ENCODE measurements at regions not wholly inside any gene's neighbourhood (a gene's known extent, or its start where the extent isn't known, plus 50 kb on each side); places are given as distances from the start of the nearest gene placed in this dataset.

- TF ChIP-seq POLR2AphosphoS5 (IDR thresholded peaks at IDR 0.05; ENCODE audit: low read depth) (no peak), SPI1 (IDR thresholded peaks at IDR 0.05; ENCODE audit: borderline replicate concordance, low read depth) (no peak), GABPA (IDR thresholded peaks at IDR 0.05; ENCODE audit: low read depth) (no peak)
- TF ChIP-seq, protein P1, sequence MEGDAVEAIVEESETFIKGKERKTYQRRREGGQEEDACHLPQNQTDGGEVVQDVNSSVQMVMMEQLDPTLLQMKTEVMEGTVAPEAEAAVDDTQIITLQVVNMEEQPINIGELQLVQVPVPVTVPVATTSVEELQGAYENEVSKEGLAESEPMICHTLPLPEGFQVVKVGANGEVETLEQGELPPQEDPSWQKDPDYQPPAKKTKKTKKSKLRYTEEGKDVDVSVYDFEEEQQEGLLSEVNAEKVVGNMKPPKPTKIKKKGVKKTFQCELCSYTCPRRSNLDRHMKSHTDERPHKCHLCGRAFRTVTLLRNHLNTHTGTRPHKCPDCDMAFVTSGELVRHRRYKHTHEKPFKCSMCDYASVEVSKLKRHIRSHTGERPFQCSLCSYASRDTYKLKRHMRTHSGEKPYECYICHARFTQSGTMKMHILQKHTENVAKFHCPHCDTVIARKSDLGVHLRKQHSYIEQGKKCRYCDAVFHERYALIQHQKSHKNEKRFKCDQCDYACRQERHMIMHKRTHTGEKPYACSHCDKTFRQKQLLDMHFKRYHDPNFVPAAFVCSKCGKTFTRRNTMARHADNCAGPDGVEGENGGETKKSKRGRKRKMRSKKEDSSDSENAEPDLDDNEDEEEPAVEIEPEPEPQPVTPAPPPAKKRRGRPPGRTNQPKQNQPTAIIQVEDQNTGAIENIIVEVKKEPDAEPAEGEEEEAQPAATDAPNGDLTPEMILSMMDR (IDR thresholded peaks at IDR 0.05; ENCODE audit: insufficient read depth, low read length) = no peak
- TF ChIP-seq, protein P2, sequence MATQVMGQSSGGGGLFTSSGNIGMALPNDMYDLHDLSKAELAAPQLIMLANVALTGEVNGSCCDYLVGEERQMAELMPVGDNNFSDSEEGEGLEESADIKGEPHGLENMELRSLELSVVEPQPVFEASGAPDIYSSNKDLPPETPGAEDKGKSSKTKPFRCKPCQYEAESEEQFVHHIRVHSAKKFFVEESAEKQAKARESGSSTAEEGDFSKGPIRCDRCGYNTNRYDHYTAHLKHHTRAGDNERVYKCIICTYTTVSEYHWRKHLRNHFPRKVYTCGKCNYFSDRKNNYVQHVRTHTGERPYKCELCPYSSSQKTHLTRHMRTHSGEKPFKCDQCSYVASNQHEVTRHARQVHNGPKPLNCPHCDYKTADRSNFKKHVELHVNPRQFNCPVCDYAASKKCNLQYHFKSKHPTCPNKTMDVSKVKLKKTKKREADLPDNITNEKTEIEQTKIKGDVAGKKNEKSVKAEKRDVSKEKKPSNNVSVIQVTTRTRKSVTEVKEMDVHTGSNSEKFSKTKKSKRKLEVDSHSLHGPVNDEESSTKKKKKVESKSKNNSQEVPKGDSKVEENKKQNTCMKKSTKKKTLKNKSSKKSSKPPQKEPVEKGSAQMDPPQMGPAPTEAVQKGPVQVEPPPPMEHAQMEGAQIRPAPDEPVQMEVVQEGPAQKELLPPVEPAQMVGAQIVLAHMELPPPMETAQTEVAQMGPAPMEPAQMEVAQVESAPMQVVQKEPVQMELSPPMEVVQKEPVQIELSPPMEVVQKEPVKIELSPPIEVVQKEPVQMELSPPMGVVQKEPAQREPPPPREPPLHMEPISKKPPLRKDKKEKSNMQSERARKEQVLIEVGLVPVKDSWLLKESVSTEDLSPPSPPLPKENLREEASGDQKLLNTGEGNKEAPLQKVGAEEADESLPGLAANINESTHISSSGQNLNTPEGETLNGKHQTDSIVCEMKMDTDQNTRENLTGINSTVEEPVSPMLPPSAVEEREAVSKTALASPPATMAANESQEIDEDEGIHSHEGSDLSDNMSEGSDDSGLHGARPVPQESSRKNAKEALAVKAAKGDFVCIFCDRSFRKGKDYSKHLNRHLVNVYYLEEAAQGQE (IDR thresholded peaks at IDR 0.05; ENCODE audit: insufficient replicate concordance, low read depth) = no peak
Measured at GRCh38 chr4:72679666-72680065, 110.6 kb upstream of the ADAMTS3 start.

GRCh38 chr4:72677886-72678285 is 108.9 kb upstream of the ADAMTS3 start:
- Histone ChIP-seq H3K4me3 (replicated peaks; ENCODE audit: insufficient read depth, low read length) (no peak overlapping the region), H3K27ac (replicated peaks) (no peak overlapping the region), H3K27me3 (ENCODE audit: insufficient read depth, poor library complexity, severe bottlenecking) (peaks cover 3% of the 10 kb centered on the region)
- TF ChIP-seq, protein P2 (IDR thresholded peaks at IDR 0.05; ENCODE audit: insufficient replicate concordance, low read depth) = no peak
- no peak for TF ChIP-seq GABPA (IDR thresholded peaks at IDR 0.05; ENCODE audit: low read depth)
- TF ChIP-seq POLR2AphosphoS5 (IDR thresholded peaks at IDR 0.05; ENCODE audit: low read depth) = no peak
- TF ChIP-seq SPI1 (IDR thresholded peaks at IDR 0.05; ENCODE audit: borderline replicate concordance, low read depth) = no peak
- TF ChIP-seq, protein P1 (IDR thresholded peaks at IDR 0.05; ENCODE audit: insufficient read depth, low read length) = no peak
- no peak for DNase-seq (ENCODE audit: low read depth in 1 of 2, low spot score in 1 of 2)

More at GRCh38 chr4:72679666-72680065, 110.6 kb upstream of the ADAMTS3 start:
- Histone ChIP-seq H3K27ac (replicated peaks) (no peak overlapping the region), H3K27me3 (ENCODE audit: insufficient read depth, poor library complexity, severe bottlenecking) (no peaks in the 10 kb centered on the region), H3K4me3 (replicated peaks; ENCODE audit: insufficient read depth, low read length) (no peak overlapping the region)
- DNase-seq (ENCODE audit: low read depth in 1 of 2, low spot score in 1 of 2) = no peak

- TF ChIP-seq SPI1 (IDR thresholded peaks at IDR 0.05; ENCODE audit: borderline replicate concordance, low read depth) = no peak
- no peak for TF ChIP-seq POLR2AphosphoS5 (IDR thresholded peaks at IDR 0.05; ENCODE audit: low read depth)
- no peak for TF ChIP-seq GABPA (IDR thresholded peaks at IDR 0.05; ENCODE audit: low read depth)
- TF ChIP-seq, protein P1 (IDR thresholded peaks at IDR 0.05; ENCODE audit: insufficient read depth, low read length) = no peak
- TF ChIP-seq, protein P2 (IDR thresholded peaks at IDR 0.05; ENCODE audit: insufficient replicate concordance, low read depth) = no peak
- Histone ChIP-seq H3K27ac (replicated peaks) (no peak overlapping the region), H3K27me3 (ENCODE audit: insufficient read depth, poor library complexity, severe bottlenecking) (peaks cover 3% of the 10 kb centered on the region), H3K4me3 (replicated peaks; ENCODE audit: insufficient read depth, low read length) (no peak overlapping the region)
- no peak for DNase-seq (ENCODE audit: low read depth in 1 of 2, low spot score in 1 of 2)
Measured at GRCh38 chr4:72677265-72677664, 108.2 kb upstream of the ADAMTS3 start.
